Sigmoid colon (tissue), 4 donors: ENCODE measurements at regions not wholly inside any gene's neighbourhood (a gene's known extent, or its start where the extent isn't known, plus 50 kb on each side); places are given as distances from the start of the nearest gene placed in this dataset.

ENCODE experiments used
- CTCF ChIP-seq, 4 experiments: fragments of 450-650 bp in 3 of 4; fragments of 200-600 bp in 1 of 4; IDR thresholded peaks; one replicate each; pipeline ENCODE4 v1.5.1; 2016 to 2019; ENCODE audit warnings: antibody characterized with exemption in 4 of 4, mild to moderate bottlenecking in 3 of 4, moderate library complexity in 2 of 4
- EP300 ChIP-seq, 4 donors: sonication (generic); formaldehyde crosslinking; IDR thresholded peaks; one replicate each; pipeline ENCODE4 v1.6.1; 2017; ENCODE audit warnings: antibody characterized with exemption in 4 of 4

- no peak for TF ChIP-seq CTCF (IDR thresholded peaks at IDR 0.05)
- no peak for TF ChIP-seq EP300 (IDR thresholded peaks at IDR 0.05)
Observed at GRCh38 chr11:45412521-45412920, 126.4 kb upstream of the SYT13 start.
